Nephron progenitor cell (in vitro differentiated cells): ENCODE measurements at regions not wholly inside any gene's neighbourhood (a gene's known extent, or its start where the extent isn't known, plus 50 kb on each side); places are given as distances from the start of the nearest gene placed in this dataset.
"Not testable (repeated sequence)": the region's sequence is repeated elsewhere in the genome, so short reads cannot be mapped to it uniquely, and the experiment has no call there.

ENCODE experiments used
- DNase-seq: peaks from one replicate; pipeline ENCODE4 v3.0.0; 2021
- H3K27ac Mint-ChIP-seq: 2 replicates; pipeline ENCODE4 v1.8.0; 2021; ENCODE audit warnings: mild to moderate bottlenecking, moderate library complexity, mixed read lengths
- H3K27me3 Mint-ChIP-seq: 2 replicates; pipeline ENCODE4 v1.8.0; 2021; ENCODE audit warnings: mild to moderate bottlenecking, low read depth, mixed read lengths; ENCODE audit not compliant: poor library complexity
- H3K36me3 Mint-ChIP-seq: 2 replicates; pipeline ENCODE4 v1.8.0; 2021; ENCODE audit warnings: low read depth, mixed read lengths
- H3K4me1 Mint-ChIP-seq: 2 replicates; pipeline ENCODE4 v1.8.0; 2021; ENCODE audit warnings: mixed read lengths
- H3K4me3 Mint-ChIP-seq: 2 replicates; pipeline ENCODE4 v1.8.0; 2021; ENCODE audit warnings: mild to moderate bottlenecking, moderate library complexity, mixed read lengths
- H3K9me3 Mint-ChIP-seq: 2 replicates; pipeline ENCODE4 v1.8.0; 2021; ENCODE audit warnings: mild to moderate bottlenecking, moderate library complexity, mixed read lengths
- TF ChIP-seq, protein P1 (sequence below): fragments of 200-600 bp; sonication (generic); IDR thresholded peaks from 2 replicates; pipeline ENCODE4 v1.5.0; 2021; ENCODE audit warnings: antibody characterized with exemption

DNA sequence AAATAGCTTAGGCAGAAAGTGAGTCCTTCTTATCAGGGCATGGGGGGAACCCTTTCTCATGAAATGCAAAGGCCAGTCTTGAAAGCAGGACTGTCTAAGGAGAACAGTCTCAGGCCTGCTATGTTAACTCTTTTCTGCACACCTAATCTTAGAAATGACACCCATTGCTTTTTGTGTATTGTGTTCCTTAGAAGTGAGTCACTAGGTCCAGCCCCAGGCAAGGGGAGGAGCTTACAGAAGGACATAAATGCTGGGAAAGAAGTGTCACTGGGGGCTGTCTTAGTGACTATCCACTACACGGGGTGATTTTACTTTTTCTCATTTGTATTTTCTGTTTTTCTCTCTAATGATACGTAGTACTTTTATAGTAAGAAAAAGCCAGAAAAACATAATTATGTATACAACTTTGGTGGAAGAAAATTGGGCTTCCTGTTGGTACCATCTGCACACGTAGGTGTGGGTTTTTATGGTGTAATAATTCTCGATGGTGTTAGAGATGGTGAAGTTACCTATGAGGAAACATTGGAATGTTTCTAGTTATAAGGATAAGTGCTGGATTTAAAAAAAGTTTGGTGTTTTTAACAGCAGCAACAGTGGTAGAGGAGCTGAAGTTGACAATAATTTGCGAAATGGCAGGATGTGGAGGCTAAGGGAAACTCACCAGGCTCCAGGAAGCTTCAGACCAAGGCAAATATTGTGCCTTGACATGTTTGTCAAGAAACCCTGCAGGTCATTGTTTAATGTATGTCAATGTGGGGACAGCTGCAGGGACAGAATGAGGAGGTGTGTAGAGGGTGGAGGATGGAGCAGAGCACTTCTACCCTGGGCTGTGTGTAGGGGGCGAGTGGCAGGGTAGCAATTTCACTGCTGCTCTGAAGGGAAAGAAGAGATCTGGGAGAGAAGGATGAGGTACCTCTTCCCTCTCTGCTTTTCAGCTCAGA lies 214.9 kb downstream of the KTN1 start:
- H3K9me3 Mint-ChIP-seq = peaks cover 3% of the 10 kb centered on the region
- peaks cover 2% of the 10 kb centered on the region for H3K4me1 Mint-ChIP-seq
- TF ChIP-seq, protein P1, sequence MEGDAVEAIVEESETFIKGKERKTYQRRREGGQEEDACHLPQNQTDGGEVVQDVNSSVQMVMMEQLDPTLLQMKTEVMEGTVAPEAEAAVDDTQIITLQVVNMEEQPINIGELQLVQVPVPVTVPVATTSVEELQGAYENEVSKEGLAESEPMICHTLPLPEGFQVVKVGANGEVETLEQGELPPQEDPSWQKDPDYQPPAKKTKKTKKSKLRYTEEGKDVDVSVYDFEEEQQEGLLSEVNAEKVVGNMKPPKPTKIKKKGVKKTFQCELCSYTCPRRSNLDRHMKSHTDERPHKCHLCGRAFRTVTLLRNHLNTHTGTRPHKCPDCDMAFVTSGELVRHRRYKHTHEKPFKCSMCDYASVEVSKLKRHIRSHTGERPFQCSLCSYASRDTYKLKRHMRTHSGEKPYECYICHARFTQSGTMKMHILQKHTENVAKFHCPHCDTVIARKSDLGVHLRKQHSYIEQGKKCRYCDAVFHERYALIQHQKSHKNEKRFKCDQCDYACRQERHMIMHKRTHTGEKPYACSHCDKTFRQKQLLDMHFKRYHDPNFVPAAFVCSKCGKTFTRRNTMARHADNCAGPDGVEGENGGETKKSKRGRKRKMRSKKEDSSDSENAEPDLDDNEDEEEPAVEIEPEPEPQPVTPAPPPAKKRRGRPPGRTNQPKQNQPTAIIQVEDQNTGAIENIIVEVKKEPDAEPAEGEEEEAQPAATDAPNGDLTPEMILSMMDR = no peak
- no peaks in the 10 kb centered on the region for H3K36me3 Mint-ChIP-seq
- H3K27ac Mint-ChIP-seq = no peak overlapping the region
- no peak for DNase-seq
- H3K4me3 Mint-ChIP-seq = no peak overlapping the region
- peaks cover 7% of the 10 kb centered on the region for H3K27me3 Mint-ChIP-seq

DNA sequence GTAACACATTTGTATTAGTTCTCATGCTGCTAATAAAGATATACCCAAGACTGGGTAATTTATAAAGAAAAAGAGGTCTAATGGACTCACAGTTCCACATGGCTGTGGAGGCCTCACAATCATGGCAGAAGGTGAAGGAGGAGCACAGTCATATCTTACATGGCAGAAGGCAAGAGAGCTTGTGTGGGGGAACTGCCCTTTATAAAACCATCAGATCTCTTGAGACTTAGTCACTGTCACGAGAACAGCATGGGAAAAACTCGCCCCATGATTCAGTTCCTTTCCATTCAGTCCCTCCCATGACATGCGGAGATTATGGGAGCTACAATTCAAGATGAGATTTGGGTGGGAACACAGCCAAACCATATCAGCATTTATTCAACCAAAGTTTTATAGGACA lies 216.5 kb downstream of the KTN1 start:
- not testable (repeated sequence) for H3K36me3 Mint-ChIP-seq, H3K9me3 Mint-ChIP-seq, H3K27me3 Mint-ChIP-seq, H3K4me3 Mint-ChIP-seq, H3K27ac Mint-ChIP-seq, DNase-seq
- H3K4me1 Mint-ChIP-seq = peaks cover 12% of the 10 kb centered on the region

GRCh38 chr14:55798406-55798805 lies 218.4 kb downstream of the KTN1 start:
- Mint-ChIP-seq H3K9me3 (peaks cover 14% of the 10 kb centered on the region), H3K36me3 (peaks cover 6% of the 10 kb centered on the region), H3K4me1 (peaks cover 12% of the 10 kb centered on the region), H3K27me3 (no peaks in the 10 kb centered on the region), H3K4me3 (no peak overlapping the region), H3K27ac (no peak overlapping the region)
- no peak for DNase-seq
- TF ChIP-seq, protein P1 = no peak

DNA sequence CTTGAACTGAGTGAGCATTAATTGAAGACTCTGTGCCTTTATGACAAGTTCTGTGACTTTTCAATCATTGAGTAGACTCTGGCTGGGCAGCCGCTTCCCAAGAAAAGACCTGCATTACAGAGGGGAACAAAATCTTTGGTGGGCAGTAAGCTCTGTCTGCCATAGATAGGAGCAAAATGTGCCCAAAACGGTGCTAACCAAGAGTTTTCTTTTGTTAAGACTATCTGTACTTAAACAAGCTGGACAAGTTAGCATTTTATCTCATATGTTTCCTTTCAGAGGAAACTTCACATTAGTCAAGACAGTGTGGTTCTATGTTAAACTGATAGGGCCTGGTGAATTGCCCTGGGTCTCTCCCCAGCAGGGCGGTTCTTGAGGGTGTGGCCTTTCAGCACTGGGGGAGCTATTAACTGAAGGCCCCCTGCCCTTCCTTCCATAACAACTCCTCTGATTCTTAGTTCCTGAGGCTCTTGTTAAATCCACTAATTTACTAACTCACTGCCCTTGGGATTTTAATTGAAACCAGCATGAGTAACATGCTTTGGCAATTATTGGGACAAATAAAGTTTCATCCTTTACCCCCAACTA lies 219.6 kb downstream of the KTN1 start:
- TF ChIP-seq, protein P1 = no peak
- H3K9me3 Mint-ChIP-seq = peaks cover 14% of the 10 kb centered on the region
- H3K27ac Mint-ChIP-seq = no peak overlapping the region
- peaks cover 12% of the 10 kb centered on the region for H3K4me1 Mint-ChIP-seq
- no peak for DNase-seq
- H3K36me3 Mint-ChIP-seq = peaks cover 6% of the 10 kb centered on the region
- no peak overlapping the region for H3K4me3 Mint-ChIP-seq
- peaks cover 5% of the 10 kb centered on the region for H3K27me3 Mint-ChIP-seq

DNA sequence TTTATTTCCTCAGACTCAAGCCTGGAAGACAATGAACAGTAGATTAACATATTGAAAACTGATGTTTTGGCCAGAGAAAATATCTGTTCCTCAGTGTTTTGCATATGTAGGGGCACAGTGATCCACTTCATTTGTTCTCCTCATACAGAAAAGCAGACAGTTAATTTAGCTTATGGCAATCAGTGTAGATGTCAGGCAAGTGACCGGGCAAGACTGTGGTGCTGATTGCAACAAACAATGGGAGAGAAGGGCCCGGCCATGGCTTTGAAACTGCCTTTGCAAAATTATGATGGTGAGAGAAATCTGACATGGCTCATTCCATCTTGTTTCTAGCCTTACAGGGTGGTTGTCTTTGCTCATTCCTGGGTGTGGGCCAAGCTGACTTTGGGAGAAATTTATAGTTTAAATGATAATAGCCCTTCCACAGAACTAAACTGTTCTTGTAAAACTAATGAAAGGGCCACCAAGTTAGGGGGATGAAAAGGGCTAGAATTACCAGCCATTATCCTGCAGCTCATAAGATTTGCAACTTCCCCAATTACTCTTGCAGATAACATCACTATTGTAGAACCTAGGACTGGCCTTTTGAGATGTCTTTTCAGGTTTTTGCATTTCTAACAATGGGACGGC lies 220.3 kb downstream of the KTN1 start:
- DNase-seq = no peak

GRCh38 chr14:55801121-55801520 lies 221.1 kb downstream of the KTN1 start:
- H3K4me1 Mint-ChIP-seq = peaks cover 16% of the 10 kb centered on the region
- TF ChIP-seq, protein P1 = no peak
- H3K4me3 Mint-ChIP-seq = no peak overlapping the region
- no peak for DNase-seq
- H3K27ac Mint-ChIP-seq = no peak overlapping the region
- peaks cover 6% of the 10 kb centered on the region for H3K36me3 Mint-ChIP-seq
- peaks cover 7% of the 10 kb centered on the region for H3K27me3 Mint-ChIP-seq
- H3K9me3 Mint-ChIP-seq = peaks cover 14% of the 10 kb centered on the region

More for the DNA sequence above, 220.3 kb downstream of the KTN1 start:
- TF ChIP-seq, protein P1 = no peak
- H3K27me3 Mint-ChIP-seq = peaks cover 7% of the 10 kb centered on the region
- peaks cover 12% of the 10 kb centered on the region for H3K4me1 Mint-ChIP-seq
- H3K4me3 Mint-ChIP-seq = no peak overlapping the region
- H3K9me3 Mint-ChIP-seq = peaks cover 14% of the 10 kb centered on the region
- H3K36me3 Mint-ChIP-seq = peaks cover 6% of the 10 kb centered on the region
- H3K27ac Mint-ChIP-seq = no peak overlapping the region
